ENCODE measurements at regions not wholly inside any gene's neighbourhood (a gene's known extent, or its start where the extent isn't known, plus 50 kb on each side); places are given as distances from the start of the nearest gene placed in this dataset.

GRCh38 chr15:25207369-25207768 is 231.5 kb downstream of the UBE3A start:
- H3K4me3 ChIP-seq (ENCODE audit: low read length), result no peak overlapping the region

GRCh38 chr15:25208735-25209134 is 230.1 kb downstream of the UBE3A start:
- H3K4me3 ChIP-seq (ENCODE audit: low read length), result no peak overlapping the region
- no peak for DNase-seq (ENCODE audit: low read depth, low spot score)

More at GRCh38 chr15:25207369-25207768, 231.5 kb downstream of the UBE3A start:
- no peak for DNase-seq (ENCODE audit: low read depth, low spot score)

- no peak overlapping the region for H3K4me3 ChIP-seq (ENCODE audit: low read length)
- DNase-seq (ENCODE audit: low read depth, low spot score), result no peak
Measured at GRCh38 chr15:25220834-25221233, 218.0 kb downstream of the UBE3A start.

GRCh38 chr15:25224396-25224795 is 214.4 kb downstream of the UBE3A start:
- no peak overlapping the region for H3K4me3 ChIP-seq (ENCODE audit: low read length)
- DNase-seq (ENCODE audit: low read depth, low spot score), result no peak

GRCh38 chr15:25226360-25226759 is 212.5 kb downstream of the UBE3A start:
- DNase-seq (ENCODE audit: low read depth, low spot score), result no peak
- no peak overlapping the region for H3K4me3 ChIP-seq (ENCODE audit: low read length)

GRCh38 chr15:25228261-25228660 is 210.6 kb downstream of the UBE3A start:
- no peak overlapping the region for H3K4me3 ChIP-seq (ENCODE audit: low read length)
- no peak for DNase-seq (ENCODE audit: low read depth, low spot score)

- H3K4me3 ChIP-seq (ENCODE audit: low read length), result no peak overlapping the region
- DNase-seq (ENCODE audit: low read depth, low spot score), result no peak
Measured at GRCh38 chr15:25230442-25230841, 208.4 kb downstream of the UBE3A start.

- H3K4me3 ChIP-seq (ENCODE audit: low read length), result no peak overlapping the region
- DNase-seq (ENCODE audit: low read depth, low spot score), result no peak
Measured at GRCh38 chr15:25233766-25234350, 205.0 kb downstream of the UBE3A start.

- H3K4me3 ChIP-seq (ENCODE audit: low read length), result no peak overlapping the region
- no peak for DNase-seq (ENCODE audit: low read depth, low spot score)
Measured at GRCh38 chr15:25234831-25235230, 204.0 kb downstream of the UBE3A start.

- H3K4me3 ChIP-seq (ENCODE audit: low read length), result no peak overlapping the region
- DNase-seq (ENCODE audit: low read depth, low spot score), result no peak
Measured at GRCh38 chr15:25235391-25235790, 203.4 kb downstream of the UBE3A start.

- no peak for DNase-seq (ENCODE audit: low read depth, low spot score)
- no peak overlapping the region for H3K4me3 ChIP-seq (ENCODE audit: low read length)
Measured at GRCh38 chr15:25236143-25236860, 202.5 kb downstream of the UBE3A start.

GRCh38 chr15:25236861-25237155 is 202.0 kb downstream of the UBE3A start:
- no peak overlapping the region for H3K4me3 ChIP-seq (ENCODE audit: low read length)
- DNase-seq (ENCODE audit: low read depth, low spot score), result no peak

GRCh38 chr15:25237291-25237978 is 201.4 kb downstream of the UBE3A start:
- DNase-seq (ENCODE audit: low read depth, low spot score), result no peak
- H3K4me3 ChIP-seq (ENCODE audit: low read length), result no peak overlapping the region

GRCh38 chr15:25238126-25238525 is 200.7 kb downstream of the UBE3A start:
- H3K4me3 ChIP-seq (ENCODE audit: low read length), result no peak overlapping the region
- DNase-seq (ENCODE audit: low read depth, low spot score), result no peak

GRCh38 chr15:25238716-25239470 is 199.9 kb downstream of the UBE3A start:
- DNase-seq (ENCODE audit: low read depth, low spot score), result no peak
- no peak overlapping the region for H3K4me3 ChIP-seq (ENCODE audit: low read length)

- no peak for DNase-seq (ENCODE audit: low read depth, low spot score)
- H3K4me3 ChIP-seq (ENCODE audit: low read length), result no peak overlapping the region
Measured at GRCh38 chr15:25239471-25240345, 199.1 kb downstream of the UBE3A start.

- DNase-seq (ENCODE audit: low read depth, low spot score), result no peak
- H3K4me3 ChIP-seq (ENCODE audit: low read length), result no peak overlapping the region
Measured at GRCh38 chr15:25240461-25241021, 198.3 kb downstream of the UBE3A start.

- H3K4me3 ChIP-seq (ENCODE audit: low read length), result no peak overlapping the region
- no peak for DNase-seq (ENCODE audit: low read depth, low spot score)
Measured at GRCh38 chr15:25241241-25241801, 197.5 kb downstream of the UBE3A start.

All from Jurkat, Clone E6-1 (cell line).